ENCODE measurements at regions not wholly inside any gene's neighbourhood (a gene's known extent, or its start where the extent isn't known, plus 50 kb on each side); places are given as distances from the start of the nearest gene placed in this dataset.

- TF ChIP-seq, protein P1, sequence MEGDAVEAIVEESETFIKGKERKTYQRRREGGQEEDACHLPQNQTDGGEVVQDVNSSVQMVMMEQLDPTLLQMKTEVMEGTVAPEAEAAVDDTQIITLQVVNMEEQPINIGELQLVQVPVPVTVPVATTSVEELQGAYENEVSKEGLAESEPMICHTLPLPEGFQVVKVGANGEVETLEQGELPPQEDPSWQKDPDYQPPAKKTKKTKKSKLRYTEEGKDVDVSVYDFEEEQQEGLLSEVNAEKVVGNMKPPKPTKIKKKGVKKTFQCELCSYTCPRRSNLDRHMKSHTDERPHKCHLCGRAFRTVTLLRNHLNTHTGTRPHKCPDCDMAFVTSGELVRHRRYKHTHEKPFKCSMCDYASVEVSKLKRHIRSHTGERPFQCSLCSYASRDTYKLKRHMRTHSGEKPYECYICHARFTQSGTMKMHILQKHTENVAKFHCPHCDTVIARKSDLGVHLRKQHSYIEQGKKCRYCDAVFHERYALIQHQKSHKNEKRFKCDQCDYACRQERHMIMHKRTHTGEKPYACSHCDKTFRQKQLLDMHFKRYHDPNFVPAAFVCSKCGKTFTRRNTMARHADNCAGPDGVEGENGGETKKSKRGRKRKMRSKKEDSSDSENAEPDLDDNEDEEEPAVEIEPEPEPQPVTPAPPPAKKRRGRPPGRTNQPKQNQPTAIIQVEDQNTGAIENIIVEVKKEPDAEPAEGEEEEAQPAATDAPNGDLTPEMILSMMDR (IDR thresholded peaks at IDR 0.05) = no peak
- no peak for TF ChIP-seq POLR2A (IDR thresholded peaks at IDR 0.05)
Measured at GRCh38 chr5:85841653-85842052, 776.1 kb upstream of the COX7C start.
